Neural crest cell (in vitro differentiated cells): ENCODE measurements at regions not wholly inside any gene's neighbourhood (a gene's known extent, or its start where the extent isn't known, plus 50 kb on each side); places are given as distances from the start of the nearest gene placed in this dataset.

Experiments used
- DNase-seq: peaks from one replicate; pipeline ENCODE4 v3.0.0; 2021; ENCODE audit warnings: low read depth, mixed read lengths, low spot score
- H3K27ac Mint-ChIP-seq: one replicate; pipeline ENCODE4 v1.8.0; 2021; ENCODE audit warnings: mild to moderate bottlenecking, mixed read lengths; ENCODE audit not compliant: unreplicated experiment
- H3K27me3 Mint-ChIP-seq: 2 replicates; pipeline ENCODE4 v1.8.0; 2021; ENCODE audit warnings: low read depth, mild to moderate bottlenecking, mixed read lengths
- H3K36me3 Mint-ChIP-seq: 2 replicates; pipeline ENCODE4 v1.8.0; 2021; ENCODE audit warnings: low read depth, mild to moderate bottlenecking, mixed read lengths
- H3K4me1 Mint-ChIP-seq: 2 replicates; pipeline ENCODE4 v1.8.0; 2021; ENCODE audit warnings: mixed read lengths
- H3K4me3 Mint-ChIP-seq: one replicate; pipeline ENCODE4 v1.8.0; 2021; ENCODE audit warnings: mild to moderate bottlenecking, mixed read lengths
- H3K9me3 Mint-ChIP-seq: 2 replicates; pipeline ENCODE4 v1.8.0; 2021; ENCODE audit warnings: mixed read lengths
- TF ChIP-seq, protein P1 (sequence below): fragments of 200-600 bp; sonication (generic); conservative IDR thresholded peaks from 2 replicates; pipeline ENCODE4 v1.5.0; 2021; ENCODE audit warnings: antibody characterized with exemption, mild to moderate bottlenecking

GRCh38 chr12:29899212-29899931 is 115.6 kb upstream of the TMTC1 start:
- Mint-ChIP-seq H3K27me3 (no peaks in the 10 kb centered on the region), H3K9me3 (no peaks in the 10 kb centered on the region), H3K36me3 (no peaks in the 10 kb centered on the region), H3K4me3 (no peak overlapping the region), H3K4me1 (peaks cover 7% of the 10 kb centered on the region), H3K27ac (no peak overlapping the region)
- no peak for DNase-seq
- TF ChIP-seq, protein P1, sequence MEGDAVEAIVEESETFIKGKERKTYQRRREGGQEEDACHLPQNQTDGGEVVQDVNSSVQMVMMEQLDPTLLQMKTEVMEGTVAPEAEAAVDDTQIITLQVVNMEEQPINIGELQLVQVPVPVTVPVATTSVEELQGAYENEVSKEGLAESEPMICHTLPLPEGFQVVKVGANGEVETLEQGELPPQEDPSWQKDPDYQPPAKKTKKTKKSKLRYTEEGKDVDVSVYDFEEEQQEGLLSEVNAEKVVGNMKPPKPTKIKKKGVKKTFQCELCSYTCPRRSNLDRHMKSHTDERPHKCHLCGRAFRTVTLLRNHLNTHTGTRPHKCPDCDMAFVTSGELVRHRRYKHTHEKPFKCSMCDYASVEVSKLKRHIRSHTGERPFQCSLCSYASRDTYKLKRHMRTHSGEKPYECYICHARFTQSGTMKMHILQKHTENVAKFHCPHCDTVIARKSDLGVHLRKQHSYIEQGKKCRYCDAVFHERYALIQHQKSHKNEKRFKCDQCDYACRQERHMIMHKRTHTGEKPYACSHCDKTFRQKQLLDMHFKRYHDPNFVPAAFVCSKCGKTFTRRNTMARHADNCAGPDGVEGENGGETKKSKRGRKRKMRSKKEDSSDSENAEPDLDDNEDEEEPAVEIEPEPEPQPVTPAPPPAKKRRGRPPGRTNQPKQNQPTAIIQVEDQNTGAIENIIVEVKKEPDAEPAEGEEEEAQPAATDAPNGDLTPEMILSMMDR: no peak

- DNase-seq: no peak
Observed at GRCh38 chr12:29895966-29896365, 112.2 kb upstream of the TMTC1 start.

DNA sequence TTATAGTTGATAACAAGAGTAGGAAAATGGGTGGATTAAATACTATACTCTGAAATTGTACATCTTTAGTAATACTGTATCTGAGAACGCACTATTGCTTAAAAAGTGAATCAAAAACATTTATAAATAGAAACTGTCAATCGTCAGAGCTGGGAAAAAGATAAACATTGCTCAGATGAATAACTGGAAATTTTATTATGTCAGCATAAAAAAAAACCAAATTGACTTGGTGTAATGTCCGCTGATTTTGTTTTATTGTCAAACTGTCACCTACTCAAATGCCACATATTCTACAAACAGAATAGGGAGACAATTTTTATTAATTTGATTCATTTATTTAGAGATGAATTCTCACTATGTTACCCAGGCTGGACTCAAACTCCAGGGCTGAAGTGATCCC is 109.3 kb upstream of the TMTC1 start:
- Mint-ChIP-seq H3K4me1 (peaks cover 4% of the 10 kb centered on the region), H3K4me3 (no peak overlapping the region), H3K9me3 (peaks cover 4% of the 10 kb centered on the region), H3K27me3 (no peaks in the 10 kb centered on the region), H3K36me3 (no peaks in the 10 kb centered on the region), H3K27ac (no peak overlapping the region)
- TF ChIP-seq, protein P1: no peak
- no peak for DNase-seq

More at GRCh38 chr12:29895966-29896365, 112.2 kb upstream of the TMTC1 start:
- no peaks in the 10 kb centered on the region for H3K9me3 Mint-ChIP-seq
- H3K27ac Mint-ChIP-seq: no peak overlapping the region
- no peaks in the 10 kb centered on the region for H3K36me3 Mint-ChIP-seq
- TF ChIP-seq, protein P1: no peak
- peaks cover 7% of the 10 kb centered on the region for H3K4me1 Mint-ChIP-seq
- H3K4me3 Mint-ChIP-seq: no peak overlapping the region
- no peaks in the 10 kb centered on the region for H3K27me3 Mint-ChIP-seq

GRCh38 chr12:29891792-29892191 is 108.0 kb upstream of the TMTC1 start:
- Mint-ChIP-seq H3K9me3 (peaks cover 8% of the 10 kb centered on the region), H3K27ac (no peak overlapping the region), H3K4me1 (no peaks in the 10 kb centered on the region), H3K36me3 (no peaks in the 10 kb centered on the region), H3K27me3 (no peaks in the 10 kb centered on the region), H3K4me3 (no peak overlapping the region)
- DNase-seq: no peak
- TF ChIP-seq, protein P1: no peak

DNA sequence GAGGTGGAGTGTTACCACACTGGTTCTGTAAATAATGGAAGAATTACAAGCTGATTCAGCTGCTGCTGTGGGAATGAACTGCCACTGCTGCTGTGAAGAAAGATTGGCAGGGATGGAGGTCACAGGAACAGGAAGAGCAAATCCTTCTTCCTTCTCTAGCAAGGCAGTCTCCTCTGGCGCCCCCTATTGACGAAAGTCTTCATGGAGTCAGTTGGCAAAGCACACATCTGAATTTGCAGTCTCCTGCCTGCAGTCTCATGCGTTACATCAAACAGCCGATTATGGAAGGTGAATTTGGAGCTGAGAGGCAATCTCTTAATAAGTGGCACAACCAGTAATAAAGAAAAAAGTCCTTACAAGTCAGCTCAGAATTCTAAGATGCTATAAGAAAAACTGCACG is 106.0 kb upstream of the TMTC1 start:
- H3K9me3 Mint-ChIP-seq: peaks cover 16% of the 10 kb centered on the region
- DNase-seq: peak; percentile 55
- TF ChIP-seq, protein P1: peak; percentile 58

More for the DNA sequence above, 106.0 kb upstream of the TMTC1 start:
- no peak overlapping the region for H3K4me3 Mint-ChIP-seq
- H3K4me1 Mint-ChIP-seq: peaks cover 13% of the 10 kb centered on the region
- peaks cover 6% of the 10 kb centered on the region for H3K36me3 Mint-ChIP-seq
- no peak overlapping the region for H3K27ac Mint-ChIP-seq
- no peaks in the 10 kb centered on the region for H3K27me3 Mint-ChIP-seq
